CD4-positive, alpha-beta T cell treated with Interleukin-17A for 4 hours (primary cell): ENCODE measurements at regions not wholly inside any gene's neighbourhood (a gene's known extent, or its start where the extent isn't known, plus 50 kb on each side); places are given as distances from the start of the nearest gene placed in this dataset.
"Not testable (repeated sequence)": the region's sequence is repeated elsewhere in the genome, so short reads cannot be mapped to it uniquely, and the experiment has no call there.

Source experiments
- DNase-seq: peaks from one replicate; pipeline ENCODE4 v3.0.0-alpha.2; 2020; ENCODE audit warnings: mixed read lengths

DNA sequence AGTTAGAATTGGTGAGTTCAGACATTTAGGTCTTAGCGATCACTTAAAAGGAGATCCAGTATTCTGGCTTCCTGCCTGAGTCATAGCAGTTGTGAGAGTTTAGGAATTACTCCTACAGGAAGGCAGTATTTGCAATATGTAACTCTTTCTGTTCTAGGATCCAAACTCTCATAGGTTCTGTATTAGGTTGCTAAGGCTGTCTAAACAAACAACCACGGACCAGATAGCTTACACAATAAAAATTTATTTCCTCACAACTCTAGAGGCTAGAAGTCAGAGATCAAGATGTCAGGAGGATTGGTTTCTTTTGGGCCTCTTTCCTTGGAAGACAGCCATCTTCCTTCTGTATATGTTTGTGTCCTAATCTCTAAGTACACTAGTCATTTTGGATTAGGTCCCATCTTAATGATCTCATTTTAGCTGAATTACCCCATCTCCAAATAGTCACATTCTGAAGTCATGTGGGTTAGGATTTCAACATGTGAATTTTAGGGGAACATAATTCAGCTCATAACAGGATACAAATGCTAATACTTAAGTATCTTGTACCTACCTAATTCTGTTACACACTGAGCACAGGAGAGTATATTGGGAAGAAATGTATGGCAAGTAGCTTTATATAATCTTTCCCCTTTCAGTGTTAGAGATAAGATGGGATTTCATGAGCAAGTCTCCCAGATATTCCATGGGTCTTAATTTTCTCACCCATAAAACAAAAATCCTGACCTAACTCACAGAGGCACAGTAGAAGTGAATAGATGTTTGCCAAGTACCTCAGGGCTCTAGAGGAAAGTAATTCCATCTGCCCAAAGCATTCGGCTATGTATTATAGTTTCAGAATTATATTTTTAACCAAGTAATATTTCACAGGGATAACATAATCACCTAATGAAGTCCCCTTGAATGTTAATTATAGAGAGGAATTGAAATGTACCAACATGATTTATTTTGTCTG lies 144.4 kb downstream of the PTBP2 start:
- DNase-seq, result no peak

DNA sequence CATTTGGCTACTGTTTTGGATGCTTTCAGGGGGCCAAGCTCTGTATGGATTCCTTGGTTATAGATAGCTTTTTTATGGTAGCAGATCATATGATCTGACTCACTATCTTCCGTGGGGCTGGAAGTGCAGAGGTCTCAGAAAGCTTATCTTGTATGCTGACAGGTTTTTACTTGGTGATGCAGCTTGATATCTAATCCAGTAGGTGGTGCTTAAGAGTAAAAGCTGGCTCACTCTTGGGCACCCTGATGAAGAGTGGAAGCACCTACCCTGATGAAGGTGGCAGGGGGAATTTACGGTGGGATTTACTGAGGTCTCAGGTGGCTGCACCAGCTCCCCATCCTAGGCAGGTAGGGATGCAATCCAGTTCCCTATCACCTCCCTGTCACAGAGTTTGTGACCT lies 151.2 kb downstream of the PTBP2 start:
- DNase-seq, result no peak

- DNase-seq, result no peak
Measured at GRCh38 chr1:96878640-96879039, 157.1 kb downstream of the PTBP2 start.

DNA sequence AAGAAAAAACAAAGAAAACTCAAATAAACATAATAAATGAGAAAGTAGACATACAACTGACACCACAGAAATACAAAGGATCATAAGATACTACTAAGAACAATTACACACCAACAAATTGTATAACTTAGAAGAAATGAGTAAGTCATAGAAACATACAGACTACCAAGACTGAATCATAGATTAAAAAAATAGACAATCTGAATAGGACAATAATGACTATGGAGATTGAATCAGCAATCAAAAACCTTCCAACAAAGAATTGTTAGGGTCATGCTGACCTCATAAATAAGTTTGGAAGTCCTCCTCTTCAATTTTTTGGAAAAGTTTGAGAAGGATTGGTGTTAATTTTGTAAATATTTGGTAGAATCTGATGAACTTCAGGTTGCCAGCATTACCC lies 159.0 kb downstream of the PTBP2 start:
- no peak for DNase-seq

DNA sequence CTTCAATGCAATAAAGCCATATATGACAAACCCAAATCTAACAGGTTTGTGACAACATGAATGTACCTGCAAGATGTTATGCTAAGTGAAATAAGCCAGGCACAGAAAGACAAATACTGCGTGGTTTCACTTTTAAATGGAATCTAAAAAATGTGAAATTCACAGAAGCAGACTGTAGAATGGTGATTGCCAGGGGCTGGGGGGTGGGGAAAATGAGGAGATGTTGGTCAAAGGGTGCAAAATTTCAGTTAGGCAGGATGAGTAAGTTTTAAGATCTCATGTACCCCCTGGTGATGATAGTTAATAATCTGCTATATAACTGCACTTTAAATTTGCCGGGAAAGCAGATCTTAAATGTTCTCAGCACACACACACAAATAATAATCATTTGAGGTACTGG lies 160.5 kb downstream of the PTBP2 start:
- DNase-seq, result no peak

DNA sequence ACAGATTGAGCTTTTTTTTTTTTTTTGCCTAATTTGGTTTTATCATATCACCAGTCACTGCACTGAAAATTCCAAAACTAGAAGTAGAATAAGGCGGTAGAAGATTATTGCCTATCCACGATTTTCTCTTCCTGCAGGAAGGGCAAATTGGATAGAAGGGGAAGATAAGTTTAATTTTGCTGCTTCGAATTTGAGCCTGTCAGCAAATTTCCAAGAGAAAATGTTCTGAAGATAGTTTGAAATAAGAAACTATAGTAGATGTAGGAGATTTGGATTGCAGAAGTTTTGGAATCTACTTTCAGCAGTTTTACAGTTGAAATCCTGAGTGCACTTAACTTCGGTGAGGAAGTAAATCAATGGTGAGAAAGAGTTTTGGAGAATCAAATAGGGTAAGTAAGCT lies 164.9 kb downstream of the PTBP2 start:
- DNase-seq, result no peak

- DNase-seq, result no peak
Measured at GRCh38 chr1:96887501-96887900, 165.9 kb downstream of the PTBP2 start.

DNA sequence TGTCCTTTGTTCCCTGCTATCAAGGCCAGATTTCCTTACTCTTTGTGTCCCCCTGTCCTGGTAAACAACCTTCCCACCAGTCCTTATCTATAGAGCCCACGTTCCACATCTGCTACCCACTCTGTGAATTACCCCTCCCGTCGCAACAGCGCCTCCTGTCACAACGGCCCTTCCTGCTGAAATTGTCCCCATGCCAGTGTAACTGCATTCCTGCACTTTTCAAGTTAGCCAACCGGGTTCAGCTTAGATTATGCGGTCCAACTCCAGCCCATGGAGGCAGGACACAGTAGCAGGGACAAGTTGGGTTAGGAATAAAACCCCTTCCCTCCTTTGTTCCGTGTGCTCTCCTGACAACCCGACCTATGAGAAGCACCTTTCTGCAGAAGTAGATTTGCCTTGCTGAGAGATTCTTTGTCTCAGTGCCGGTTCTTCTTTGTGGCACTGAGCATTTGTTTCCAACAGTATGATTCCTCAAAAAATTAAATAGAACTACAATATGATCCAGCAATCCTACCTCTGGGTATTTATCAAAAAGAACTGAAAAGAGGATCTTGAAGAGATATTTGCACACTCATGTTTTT lies 180.3 kb downstream of the PTBP2 start:
- no peak for DNase-seq

GRCh38 chr1:96912248-96912647 lies 190.7 kb downstream of the PTBP2 start:
- no peak for DNase-seq

GRCh38 chr1:96915701-96916100 lies 194.1 kb downstream of the PTBP2 start:
- DNase-seq, result not testable (repeated sequence)

DNA sequence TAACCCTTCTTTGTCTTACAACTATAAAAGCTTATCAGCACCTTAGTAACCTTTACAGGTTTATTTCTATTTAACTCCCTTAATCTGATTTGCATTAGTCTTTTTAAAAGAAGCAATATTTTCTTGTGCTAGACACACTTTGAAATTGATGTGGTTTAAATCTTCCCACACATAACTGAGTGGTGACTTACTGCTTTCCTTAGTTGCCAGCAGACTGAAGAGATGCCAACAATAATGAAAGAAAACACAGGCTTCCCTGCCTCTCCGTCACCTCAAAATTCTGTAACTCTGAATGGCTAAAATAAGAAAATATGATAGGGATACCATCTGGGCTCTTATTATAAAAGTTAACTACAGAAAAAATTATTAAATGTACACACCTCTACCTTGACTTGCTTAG lies 196.8 kb downstream of the PTBP2 start:
- no peak for DNase-seq

DNA sequence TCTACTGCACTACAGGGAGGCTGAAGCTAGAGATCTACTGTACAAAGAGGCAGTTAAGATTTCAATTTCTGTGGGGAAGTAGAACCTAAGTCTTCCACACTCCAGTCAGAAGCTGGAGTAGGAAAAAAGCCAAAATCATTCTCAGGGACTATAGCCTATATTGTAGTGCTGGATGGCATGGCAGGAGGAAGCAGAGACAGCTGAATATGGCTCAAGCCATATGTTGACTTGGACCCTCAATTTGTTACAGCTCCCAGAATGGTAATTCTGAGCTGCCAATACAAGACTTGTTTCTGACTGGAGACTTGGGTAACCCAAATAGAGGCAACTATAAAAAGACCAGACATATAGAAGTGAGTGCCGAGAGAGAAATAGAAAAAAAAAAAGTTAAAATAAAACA lies 200.6 kb downstream of the PTBP2 start:
- no peak for DNase-seq

- no peak for DNase-seq
Measured at GRCh38 chr1:96923753-96924152, 202.2 kb downstream of the PTBP2 start.

DNA sequence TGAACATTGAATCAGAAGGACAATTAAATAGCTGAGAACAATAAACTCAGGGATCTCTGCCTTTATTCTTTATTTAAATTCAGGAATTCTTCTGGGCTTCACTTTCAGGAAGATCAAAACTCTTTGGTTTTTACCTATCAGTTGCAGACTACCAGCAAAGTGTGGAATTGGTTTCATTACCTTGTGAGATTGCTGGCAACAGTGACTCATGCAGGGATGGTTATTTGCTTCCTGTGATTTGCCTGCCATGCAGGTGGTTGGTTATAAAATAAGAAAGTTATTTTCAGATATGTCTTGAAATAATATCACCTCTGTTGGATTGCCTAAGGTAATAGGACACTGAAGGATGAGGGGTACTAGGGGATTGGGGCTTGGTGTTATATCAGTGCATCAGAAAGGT lies 204.6 kb downstream of the PTBP2 start:
- no peak for DNase-seq

DNA sequence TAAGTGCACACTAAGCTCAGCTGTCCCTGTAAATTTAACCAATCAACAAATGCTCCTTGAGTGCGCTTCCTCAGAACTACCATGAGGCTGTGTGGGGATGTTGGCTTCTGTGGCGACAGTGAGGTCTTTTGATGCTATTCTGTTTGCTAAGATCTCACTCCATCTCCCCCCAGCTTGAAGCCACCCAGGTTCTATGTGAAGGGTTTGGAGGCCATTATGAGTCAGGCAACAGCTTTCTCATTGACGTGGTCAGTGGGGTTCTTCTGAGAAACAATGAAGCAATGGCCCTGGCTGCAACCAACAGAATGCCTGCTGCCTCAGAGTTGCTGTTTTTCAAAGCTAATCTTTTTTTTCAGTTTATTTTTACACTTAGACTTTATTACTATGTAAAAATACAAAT lies 205.5 kb downstream of the PTBP2 start:
- no peak for DNase-seq

DNA sequence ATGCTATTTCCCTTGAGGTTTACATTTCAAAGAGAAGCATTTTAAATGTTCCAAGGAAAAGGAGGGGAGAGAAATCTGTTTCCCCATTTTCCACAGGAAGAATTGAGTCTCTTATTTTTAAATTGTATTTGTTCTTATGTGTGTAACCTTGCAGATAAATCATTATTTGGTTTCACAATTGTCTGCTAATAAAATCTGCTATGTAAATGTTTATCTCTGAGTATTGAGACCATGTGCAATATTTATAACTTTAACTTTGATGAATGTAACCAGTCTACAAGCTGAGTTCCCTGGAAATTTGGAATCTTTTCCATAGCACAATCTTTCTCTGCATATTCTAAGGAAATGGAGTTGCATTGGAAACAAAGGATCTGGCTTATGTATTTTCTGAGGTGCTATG lies 209.6 kb downstream of the PTBP2 start:
- no peak for DNase-seq

DNA sequence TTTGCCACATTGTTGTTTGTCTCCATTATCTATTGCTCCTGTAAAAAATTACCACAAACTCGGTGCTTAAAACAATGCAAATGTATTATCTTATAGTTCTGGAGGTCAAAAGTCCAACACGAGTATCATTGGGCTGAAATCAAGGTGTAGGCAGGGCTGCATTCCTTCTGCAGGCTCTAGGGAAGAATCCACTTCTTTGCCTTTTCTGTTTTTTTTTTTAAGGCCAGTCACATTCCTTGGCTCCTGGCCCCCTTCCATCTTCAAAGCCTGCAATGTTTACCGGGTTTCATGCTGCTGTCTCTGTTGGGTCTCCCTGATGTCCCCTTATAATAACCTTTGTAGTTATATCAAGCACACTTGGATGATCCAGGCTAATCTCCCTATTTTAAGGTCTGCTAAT lies 212.7 kb downstream of the PTBP2 start:
- no peak for DNase-seq

GRCh38 chr1:96944432-96945092 lies 223.0 kb downstream of the PTBP2 start:
- no peak for DNase-seq

- no peak for DNase-seq
Measured at GRCh38 chr1:96945509-96946084, 224.0 kb downstream of the PTBP2 start.

GRCh38 chr1:96955307-96956012 lies 233.9 kb downstream of the PTBP2 start:
- no peak for DNase-seq

DNA sequence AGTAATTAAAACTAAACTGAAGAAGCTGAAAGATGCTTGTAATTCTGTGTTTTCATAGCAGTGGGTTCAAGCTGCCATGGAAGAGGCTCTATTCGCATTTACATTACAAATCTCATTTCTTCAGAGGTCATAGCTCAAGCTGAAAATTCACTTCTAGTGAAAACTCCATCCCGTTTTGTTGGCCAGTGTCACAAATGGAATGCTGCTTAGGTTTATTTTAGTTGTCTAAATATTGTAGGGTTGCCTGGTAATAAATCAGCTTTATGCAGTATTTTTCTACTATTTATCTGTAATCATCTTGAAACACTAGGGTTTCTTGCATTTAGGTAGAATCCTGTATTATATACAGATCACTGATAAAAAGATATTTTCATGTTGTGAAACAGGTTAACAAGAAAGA lies 240.6 kb downstream of the PTBP2 start:
- DNase-seq, result no peak

GRCh38 chr1:96962751-96963211 lies 241.2 kb downstream of the PTBP2 start:
- DNase-seq, result no peak

GRCh38 chr1:96964761-96965160 lies 243.2 kb downstream of the PTBP2 start:
- no peak for DNase-seq
